NCI-H1694 treated with DMSO at 0.1 percent for 48 hours (cell line): ENCODE measurements at regions not wholly inside any gene's neighbourhood (a gene's known extent, or its start where the extent isn't known, plus 50 kb on each side); places are given as distances from the start of the nearest gene placed in this dataset.
"Not testable (repeated sequence)": the region's sequence is repeated elsewhere in the genome, so short reads cannot be mapped to it uniquely, and the experiment has no call there.

Experiments used
- DNase-seq: peaks from one replicate; lab custom pipeline; 2025; lab: John Stamatoyannopoulos, UW

DNA sequence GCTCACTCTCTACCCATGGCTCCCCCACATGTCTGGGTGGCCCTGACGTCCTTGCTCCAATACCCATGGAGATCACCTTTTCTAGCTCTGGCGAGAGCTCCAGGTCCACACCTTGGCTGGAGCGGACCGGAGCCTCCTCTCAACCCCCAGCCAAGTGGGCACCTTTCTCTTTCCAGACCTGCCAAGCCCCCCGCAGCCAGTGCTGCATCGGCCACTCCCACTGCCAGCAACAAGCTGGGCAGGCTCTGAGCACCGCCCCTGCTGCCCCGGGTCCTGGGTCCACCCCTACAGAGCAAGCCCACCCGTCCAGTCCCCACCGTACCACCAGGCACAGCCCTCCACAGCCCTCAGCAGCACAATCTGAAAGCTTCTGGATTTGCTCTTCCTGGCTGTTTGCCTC is 98.2 kb upstream of the C14orf180 start:
- no peak for DNase-seq

DNA sequence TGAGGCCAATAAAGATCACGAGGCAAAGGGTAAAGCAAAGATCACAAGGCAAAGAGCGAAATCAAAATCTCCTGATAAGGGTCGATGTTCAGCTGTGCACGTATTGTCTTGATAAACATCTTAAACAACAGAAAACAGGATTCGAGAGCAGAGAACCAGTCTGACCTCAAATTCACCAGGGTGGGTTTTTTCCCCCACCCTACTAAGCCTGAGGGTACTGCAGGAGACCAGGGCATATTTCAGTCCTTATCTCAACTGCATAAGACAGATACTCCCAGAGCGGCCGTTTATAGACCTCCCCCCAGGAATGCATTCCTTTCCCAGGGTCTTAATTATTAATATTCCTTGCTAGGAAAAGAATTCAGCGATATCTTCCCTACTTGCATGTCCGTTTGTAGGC is 97.5 kb upstream of the C14orf180 start:
- DNase-seq: not testable (repeated sequence)

DNA sequence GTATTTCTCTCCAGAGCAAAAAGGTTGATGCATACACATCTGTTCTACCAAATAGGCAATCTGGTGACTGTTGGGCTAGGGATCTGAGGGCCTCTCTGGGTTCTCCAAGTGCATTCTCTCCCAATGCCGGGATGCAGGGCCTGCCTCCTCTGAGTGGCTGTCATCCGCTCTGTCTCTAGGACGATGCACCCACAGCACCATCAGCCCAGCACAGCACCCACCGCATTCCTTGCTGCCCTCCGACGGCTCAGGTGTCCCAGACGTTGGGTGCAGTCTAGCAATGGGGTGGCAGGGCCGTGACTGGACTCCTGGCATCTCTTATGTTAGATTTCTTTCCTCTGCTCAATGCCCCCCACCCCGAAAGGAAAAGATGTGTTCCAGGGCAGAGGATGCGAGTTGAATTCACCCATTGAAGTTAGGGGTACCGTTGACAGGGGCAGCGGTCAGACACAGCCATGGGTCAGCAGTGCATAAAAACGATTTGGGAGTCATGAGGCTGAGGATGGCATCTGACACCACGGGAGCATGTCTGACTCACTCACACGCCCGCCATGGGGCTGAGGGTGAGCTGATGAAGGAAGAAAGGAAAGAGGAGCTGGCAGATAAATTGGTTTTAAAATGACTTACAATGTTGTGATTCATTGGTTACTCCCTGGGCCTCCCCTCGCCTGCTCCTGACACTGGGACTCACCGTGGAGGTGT is 93.2 kb upstream of the C14orf180 start:
- DNase-seq: no peak

DNA sequence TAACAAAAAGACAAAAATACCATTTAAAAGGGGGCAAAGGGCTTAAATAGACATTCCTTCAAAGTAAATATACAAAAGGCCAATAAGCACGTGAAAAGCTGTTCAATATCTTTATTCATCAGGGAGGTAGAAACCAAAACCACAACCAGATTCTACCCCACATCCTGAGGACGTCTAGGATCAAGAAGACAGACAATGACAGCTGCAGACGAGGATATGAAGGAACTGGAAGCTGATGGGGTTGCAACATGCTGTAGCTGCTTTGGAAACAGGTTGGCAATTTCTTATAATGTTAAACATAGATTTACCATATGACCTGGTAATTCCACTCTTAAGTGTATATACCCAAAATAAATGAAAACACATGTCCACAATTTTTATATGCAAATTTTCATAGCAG is 85.1 kb upstream of the C14orf180 start:
- no peak for DNase-seq

DNA sequence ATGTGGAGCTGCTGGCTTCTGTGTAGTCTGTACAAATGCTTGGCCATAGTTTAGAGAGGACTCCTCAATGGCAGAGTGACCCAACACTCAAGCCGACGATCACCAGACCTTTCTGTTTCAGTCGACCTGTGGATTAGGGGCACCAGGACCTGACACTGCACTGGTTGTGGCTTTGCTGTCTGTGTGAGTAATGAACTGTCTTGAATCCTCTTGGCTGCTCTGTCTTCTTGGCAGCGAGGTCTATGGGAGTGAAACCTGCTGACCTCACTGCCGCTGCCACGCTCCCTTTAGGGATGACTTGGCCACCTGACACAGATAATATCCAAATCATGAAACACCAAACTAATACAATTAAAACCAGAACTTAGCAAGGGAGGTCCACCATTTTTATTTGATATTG is 83.5 kb upstream of the C14orf180 start:
- DNase-seq: no peak

DNA sequence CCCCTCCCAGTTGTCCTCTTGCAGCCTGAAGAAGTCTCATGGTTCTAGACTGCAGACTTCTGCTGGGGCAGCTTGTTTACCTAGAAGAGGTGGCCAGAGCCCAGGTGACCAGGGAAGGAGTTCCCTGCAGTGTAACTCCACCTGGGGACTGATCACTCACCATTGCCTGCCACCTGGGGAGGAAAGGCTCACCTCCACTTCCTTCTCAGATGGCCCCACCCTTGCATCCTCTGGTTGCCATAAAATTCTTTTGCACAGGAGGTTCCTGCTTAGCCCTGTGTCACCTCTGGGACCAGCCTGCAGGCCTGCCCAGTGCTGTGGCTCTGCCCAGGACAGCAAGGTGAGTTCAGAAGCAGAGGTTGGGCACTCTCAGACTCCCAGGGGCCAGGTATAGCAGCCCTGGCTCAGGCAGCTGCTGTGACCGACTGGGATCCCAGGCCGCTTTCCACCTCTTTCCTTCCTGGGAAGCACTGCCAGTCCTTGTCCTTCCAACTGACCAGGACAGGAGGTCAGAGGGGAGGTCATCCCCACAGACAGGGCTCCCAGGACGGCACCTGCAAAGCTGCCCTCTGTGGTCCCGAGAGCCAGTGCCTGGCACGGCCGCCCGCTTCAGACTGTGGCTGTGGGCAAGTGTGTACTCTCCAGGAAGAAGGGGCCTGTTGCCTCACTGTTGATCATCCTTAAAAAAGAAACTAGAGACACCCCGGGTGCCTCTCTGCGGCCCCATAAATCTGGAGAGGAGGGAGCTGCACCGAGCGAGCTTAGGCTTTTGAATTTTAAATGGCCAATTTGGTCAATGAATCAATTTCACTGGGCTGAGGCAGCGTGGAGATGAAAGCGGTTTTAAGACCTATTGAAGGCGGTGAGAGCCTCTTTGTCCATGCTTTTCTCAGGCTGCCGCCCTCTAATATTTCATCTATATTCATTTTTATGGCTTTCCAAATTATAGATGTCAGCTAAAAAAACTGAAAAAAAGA is 79.5 kb upstream of the C14orf180 start:
- no peak for DNase-seq

DNA sequence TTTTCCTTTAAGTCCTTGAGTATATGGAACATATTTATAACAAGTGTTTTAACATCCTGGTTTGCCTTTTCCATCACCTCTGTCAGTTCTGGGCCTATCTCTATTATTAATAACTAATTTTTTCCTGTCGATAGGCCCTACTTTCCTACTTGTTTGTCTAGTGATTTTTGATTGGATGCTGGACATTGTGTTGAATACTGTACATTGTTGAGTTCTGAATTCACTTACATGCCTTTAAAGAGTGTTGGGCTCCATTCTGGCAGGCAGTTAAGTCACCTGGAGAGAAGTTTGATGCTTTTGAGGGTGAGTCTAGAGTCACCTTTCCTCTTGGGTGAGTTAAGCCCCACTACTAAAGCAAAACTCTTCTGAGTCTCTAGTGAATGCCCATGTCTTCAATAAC is 77.5 kb upstream of the C14orf180 start:
- no peak for DNase-seq

DNA sequence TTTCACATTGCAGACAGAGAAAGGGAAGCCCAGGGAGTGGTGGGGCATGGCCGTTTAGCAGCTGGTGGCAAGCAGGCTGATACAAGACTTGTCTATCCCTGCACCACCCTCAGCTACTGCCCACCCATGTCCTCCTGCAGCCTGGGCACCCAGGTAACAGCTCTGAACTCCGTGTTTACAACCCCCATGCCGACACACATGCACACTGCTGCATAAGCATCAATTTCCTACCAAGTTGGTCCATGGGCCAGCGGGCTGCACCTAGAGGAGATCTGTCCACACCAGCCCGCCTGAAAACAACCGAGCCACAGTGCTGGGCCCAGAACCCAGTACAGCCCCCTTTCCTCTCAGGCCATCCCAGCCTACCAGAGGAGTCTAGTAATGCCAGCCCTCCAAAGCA is 75.9 kb upstream of the C14orf180 start:
- DNase-seq: no peak

DNA sequence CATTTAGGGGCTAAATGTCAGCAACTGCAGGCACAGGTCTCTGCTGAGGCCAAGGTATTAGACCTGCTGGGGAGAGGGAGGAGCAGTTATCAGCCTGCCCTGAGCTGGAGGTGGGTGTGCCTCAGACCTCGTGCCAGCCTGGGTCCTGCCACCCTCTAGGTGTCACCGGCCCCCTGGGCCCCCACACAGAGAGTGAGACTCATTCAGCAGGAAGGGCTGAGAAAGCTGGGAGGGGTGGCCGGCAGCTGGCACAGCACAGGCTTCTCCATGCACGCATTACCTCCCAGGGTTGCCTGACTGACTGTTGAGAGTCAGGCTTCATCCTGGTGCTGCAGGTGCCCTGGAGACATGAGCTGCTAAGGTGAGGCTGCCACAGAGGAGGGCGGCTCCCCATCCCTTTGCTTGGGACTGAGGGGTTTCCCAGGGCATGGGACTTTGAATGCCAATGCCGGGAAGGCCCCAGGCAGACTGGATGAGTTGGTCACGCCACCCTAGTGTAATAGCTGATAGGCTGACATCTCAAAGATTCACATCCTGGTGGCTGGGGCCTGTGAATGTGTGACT is 75.3 kb upstream of the C14orf180 start:
- no peak for DNase-seq

DNA sequence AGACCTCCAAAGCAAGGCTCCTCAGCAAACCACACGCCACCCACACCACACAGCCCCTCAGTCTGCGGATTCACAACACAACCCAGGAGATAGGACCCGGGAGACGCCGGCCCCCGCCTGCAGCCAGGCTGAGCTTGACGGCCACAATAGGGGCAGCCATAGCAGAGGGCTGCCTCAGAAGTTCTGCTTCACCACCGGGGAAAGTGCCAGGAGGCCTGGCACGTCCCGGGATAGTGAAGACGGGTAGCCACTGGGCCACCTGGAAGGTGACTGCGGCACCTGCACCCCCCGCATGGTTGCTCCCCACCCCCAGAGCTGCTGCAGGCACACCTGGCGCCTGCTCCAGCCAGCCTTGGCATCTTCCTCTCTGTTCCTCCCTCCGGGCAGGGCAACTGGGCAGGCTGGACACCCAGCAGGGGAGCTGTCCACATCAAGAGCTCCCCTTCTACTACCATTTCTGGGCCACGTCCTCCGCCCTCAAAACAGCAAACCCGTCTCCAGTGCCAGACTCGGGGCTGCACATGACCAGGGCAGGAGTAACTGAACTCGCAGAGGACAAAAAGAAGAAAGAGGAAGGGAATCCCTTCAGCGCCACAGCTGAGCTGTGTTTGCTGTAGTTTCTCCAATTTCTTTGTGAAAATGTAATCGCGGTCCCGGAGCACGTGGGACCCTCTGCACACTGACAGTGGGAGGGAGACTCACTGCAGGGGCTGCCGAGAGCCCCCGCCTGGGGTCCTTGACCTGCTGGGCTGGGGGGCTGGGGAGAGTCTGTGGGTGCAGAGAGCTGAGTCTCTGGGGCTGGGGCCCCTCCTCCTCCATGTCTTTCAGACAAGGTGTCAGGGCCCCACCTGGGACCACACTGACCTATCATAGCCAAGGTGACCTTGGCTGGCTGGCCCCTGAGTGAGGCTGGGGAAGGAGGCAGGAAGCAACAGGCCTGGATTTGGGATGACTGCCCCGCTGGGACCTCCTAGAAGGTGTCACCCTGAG is 74.2 kb upstream of the C14orf180 start:
- no peak for DNase-seq

DNA sequence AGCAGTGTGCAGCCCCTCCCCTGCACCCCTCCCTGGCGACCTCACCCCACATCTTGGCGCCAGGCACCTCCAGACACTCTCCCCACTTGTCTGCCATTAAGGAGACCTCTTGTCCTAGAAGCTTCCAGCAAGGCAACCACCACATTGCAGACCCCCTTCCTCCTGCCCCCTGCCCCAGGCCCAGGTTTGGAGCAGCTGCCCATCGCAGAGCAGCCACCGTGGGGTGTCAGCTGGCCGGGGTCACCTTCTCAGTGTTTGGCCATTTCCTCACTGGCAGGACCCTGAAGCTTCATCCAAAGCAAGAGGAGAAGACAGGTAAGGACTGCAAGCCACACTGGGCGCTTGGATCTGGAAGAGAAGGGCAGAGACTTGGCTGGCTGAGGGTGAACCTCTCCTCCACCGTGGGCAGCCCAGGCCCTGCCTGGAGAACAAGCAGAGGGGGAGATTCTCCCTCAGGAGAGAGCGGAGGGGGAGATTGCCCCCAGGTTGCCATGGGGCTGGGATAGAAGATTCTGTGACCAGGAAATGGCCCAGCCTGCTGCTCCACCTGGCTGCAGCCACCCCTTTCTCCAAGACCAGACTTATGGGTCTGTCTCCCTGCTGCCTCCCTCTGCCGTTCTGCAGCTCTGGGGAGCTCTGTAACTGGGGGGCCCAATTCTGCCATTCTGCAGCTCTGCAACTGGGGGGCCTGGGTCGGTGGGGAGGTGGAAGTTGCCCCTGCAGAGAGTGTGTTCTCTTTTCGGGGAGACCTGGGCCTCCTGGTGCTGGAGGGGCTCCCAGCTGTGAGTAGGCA is 72.9 kb upstream of the C14orf180 start:
- DNase-seq: no peak

DNA sequence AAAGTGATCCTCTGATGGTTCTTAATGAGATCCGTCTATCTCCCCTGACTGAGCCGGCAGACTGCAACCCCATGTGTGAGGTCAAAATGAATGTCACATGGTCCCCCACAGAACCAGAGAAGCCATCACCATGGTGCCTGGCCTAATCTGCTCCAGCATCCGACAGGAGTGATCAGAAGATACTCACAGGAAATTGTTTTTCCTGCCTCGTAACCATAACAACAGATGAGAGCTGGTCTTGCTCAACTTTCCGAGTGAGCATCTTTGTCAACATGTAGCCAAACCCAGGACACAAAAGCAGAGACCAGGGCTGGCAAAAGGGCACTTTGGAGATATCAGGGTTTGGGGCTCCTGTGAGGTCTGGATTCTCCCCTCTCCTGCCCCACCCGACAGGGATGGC is 72.1 kb upstream of the C14orf180 start:
- no peak for DNase-seq

DNA sequence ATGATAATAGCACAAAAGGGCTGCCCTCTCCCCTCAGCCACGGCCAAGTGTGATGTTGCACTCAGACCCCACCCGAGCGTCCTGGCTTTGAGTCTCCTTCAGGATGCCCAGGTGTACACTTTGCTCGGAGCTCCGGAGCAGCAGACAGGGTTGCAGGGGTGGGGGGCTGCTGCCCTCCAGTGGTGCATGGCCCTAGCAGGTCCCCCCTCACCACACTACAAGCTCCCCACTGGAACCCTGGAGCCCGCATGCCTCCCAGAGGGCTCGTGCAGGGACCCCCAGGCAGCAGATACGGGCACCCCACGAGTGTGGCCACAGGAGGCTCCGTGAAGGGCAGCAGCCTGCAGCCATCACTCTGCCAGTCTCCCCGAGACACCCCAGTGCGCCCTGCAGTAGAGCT is 69.9 kb upstream of the C14orf180 start:
- peak; percentile 79 for DNase-seq

DNA sequence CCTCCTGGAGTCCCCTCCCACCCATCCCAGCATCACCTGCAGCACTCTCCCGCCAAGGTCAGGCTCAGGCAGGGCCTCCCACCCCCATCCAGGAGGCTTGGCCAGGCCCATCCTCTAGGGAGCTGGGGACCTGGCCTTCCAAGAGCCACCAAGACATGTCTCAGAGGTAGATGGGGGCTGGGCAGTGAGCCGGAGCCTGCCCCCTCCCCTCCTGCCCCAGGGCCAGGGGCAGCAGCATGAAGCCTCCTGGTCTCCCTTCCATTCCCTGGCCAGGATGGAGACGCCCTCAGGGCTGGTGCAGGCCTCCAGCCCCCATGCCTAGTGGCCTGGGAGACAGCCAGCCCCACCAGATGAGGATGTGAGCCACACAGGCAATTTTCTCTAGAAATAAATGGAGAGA is 69.3 kb upstream of the C14orf180 start:
- DNase-seq: no peak

DNA sequence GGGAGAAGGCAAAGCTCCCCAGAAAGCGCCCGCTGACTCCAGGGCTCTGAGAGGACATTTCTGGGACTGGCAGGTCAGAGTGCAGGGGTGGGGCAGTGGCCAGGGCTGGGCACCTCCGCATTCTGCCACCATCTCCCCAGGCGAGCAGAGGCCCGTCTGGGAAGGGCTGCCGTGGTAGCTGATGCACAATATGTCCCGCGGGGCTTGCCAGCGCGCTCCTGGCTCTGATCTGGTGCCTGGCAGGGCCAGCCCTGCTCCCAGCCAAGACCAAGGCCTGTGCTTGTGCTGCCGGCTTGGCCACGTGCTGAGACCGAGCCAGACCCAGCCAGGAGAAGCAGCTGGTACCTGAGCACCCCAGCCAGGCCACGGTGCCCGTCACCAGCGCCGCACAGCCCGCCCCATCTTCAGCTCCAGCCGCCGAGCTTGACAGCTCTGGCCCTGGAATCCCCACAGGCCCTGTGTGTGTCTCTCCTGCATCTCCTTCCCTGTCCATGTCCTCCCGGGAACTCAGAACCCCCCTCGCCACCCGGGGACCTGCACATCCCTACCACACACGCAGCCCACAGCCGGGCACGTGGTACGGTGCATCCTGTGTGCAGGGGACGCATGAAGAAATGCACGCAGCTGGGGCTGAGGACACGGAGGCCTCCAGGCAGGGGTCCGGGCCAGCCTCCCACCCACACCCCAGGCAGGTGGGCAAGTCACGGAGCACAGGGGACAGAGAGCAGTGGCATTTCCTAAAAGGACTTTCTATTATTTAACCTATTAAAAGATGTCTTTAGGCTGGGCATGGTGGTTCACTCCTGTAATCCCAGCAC is 68.6 kb upstream of the C14orf180 start:
- peak; percentile 98 for DNase-seq

DNA sequence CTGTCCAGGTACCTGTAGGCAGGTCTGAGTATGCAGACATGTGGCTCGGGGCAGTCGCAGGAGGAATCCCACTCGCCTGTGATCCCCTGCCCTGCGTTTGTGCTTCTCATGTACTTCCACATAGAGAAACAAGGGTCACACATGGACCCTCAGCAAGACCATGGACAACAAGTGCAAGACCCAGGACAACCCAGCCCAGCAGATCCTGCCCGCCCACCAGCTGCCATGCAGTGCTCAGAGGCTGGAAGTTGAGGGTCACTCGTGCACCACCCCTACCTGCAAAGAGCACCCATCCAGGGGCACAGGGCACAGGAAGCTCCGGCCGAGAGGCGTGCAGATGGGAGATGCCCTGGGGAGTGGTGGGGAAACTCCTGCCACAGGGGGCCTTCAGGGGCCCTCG is 67.5 kb upstream of the C14orf180 start:
- no peak for DNase-seq

DNA sequence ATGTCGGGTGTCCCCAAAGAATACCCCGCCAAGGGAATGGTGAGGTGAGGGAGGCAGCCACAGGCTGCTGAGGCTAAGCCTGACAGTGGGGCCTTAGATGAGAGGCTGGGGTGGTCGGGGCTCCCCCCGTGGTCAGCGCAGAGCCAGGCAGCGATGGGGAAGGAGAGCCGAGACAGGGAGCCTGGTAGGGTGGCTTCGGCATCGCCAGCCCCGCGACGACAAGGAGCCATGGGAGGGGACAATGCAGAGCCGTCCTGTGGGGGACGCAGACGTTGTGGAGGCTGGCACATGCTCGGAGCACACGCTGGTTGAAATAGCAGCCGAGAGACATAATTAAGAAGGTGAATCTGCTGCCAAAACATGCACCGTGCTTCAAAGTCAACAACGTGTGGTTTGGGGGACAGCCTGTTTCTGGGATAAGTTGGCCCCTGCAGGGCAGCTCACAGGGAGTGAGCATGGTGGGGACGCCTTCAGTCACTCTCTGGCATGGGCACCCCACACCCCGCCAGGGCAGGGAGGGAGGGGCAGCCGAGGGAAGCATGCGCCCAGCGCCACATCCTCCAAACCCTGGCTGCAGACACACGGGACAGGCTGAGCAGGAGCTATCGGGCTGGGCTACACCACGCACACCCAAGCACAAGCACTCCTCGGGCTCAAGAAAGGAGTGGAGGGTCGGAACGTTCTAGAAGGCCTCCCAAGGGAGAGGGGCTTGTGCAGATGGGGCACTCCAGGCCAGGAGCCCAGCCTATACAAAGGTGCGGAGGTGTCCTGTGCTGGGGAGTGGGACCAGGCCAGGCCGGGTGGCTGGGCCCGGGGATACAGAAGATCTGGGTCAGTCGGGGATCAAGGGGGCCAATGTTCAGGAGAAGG is 66.6 kb upstream of the C14orf180 start:
- peak; percentile 70 for DNase-seq

DNA sequence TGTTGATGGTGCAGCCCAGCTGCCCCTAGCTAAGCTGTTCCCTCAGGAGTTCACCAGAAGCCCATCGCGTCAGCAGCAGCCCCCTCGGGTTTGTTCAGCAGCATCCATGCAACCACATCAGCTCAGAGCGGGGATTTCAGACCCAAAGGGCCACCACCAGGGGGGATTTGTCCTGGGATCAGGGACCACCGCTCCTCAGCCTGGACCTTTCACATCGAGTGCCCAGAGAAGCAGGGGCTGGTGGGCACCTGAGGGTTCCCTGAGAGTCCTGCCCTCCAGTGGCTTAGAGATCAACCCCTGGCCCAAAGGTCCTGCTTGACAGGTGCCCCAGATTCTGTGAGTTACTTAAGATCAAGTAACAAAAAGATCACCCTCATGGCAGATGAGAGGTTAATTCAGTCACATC is 65.9 kb upstream of the C14orf180 start:
- DNase-seq: no peak
